Activated naive CD4-positive, alpha-beta T cell treated with Interleukin-2 at 50 U/mL for 16 hours (primary cell): ENCODE measurements at regions not wholly inside any gene's neighbourhood (a gene's known extent, or its start where the extent isn't known, plus 50 kb on each side); places are given as distances from the start of the nearest gene placed in this dataset.

Source experiments
- DNase-seq: peaks from one replicate; pipeline ENCODE4 v3.0.0-alpha.2; 2020

DNA sequence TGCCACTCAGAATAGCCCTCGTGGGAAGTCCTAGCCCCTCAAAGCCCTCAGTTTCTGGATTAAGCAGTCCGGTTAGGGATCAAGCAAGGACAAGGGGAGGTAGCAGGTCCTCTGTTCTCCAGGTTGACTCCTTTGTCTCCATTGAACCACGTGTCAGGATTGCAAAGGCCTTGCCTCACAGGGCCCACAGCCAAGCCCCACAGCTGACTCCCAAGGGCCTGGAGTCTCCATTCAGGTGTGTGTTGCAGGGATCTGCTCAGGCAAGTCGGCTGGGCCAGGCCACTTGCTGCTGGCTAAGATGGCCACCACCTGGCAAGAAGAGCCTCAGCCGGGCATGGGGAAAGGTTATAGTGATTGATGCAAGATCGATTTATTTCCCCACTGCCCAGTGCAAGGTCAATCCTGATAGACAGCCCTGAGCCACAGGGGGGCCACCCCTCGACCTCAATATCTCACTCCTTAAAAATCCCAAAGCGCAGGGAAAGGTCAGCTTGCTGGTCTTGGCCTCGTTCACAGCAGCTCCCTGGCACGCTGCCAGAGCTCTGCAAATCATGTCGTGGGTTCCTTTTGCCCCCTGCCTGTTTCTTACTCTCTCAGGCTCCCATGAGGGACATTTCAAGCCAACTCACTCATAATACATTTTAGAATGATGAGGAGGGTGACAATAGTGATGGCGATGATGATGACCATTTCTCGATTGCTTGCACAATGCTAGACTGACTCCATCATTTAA lies 75.9 kb downstream of the EDN3 start:
- no peak for DNase-seq

DNA sequence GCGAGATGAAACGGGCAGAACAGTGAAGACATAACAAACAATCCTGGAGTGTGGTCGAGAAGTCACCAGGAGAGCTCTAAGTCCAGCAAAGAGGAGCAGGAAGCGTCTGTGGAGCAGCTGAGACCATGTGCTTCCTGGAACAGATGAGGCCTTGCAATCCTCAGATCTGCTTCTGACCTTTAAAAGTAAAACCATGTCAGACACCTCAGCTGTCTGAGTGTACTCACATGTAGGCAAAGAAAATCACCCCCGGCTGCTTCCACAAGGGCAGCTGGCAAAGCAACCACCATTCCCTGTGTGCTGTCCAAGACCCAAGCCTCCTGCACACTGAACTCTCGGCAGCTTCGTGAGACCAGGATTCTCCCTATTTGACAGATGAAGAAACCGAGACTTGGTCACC lies 76.6 kb downstream of the EDN3 start:
- DNase-seq: no peak

DNA sequence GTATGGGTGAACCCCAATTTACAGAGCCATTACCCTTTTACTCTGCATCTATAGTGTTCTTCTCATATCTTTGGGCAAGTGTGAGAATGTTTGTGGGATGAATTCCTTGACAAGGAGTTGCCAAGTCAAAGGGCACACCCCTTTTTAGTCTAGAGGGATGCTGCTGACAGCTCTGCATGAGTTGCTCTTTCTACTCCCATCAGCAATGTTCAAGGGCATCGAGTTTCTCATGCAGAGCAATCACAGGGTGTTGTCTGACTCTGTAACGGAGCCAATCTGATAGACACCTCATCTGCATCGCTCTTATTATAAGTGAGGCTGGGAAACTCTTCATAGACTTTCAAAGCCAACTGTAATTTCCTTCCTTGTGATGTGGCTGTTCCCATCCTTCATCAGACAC lies 77.4 kb downstream of the EDN3 start:
- no peak for DNase-seq

DNA sequence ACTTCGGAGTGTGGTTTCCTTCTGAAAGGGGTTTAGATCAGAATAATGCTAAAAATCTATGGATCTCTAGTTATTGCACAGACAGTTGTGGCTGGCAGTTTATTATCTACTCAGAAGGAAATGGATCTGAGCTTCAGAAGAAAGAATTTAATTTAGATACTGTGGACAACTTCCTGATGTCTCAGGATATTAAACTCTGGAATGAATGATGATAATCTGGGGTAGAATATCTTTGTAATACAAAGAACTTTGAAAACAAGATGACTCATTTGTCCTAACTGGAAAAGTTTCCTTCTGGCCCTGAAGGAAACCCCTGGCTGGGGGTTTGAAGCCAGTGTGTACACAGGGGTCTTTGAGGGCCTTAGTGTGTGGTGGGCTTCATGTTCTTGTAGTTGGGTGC lies 78.0 kb downstream of the EDN3 start:
- no peak for DNase-seq

DNA sequence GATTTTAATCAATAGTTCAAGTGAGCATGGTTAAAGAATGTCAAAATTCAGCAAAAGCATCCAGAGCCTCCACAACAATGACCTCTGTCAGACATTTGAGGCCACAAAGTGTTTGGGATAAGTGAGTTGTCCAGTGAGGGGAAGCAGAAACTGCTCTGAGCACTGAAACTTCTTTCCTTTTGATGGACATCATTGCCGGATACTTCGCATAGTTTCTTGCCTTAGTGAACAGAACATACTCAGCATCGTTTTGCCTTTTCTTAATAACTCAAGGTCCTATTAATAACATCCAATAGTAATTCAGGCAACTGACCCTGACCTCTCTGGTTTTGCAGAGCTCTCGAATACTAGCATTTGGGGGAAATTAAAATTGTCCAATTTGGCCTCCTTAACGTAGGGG lies 78.6 kb downstream of the EDN3 start:
- DNase-seq: no peak

DNA sequence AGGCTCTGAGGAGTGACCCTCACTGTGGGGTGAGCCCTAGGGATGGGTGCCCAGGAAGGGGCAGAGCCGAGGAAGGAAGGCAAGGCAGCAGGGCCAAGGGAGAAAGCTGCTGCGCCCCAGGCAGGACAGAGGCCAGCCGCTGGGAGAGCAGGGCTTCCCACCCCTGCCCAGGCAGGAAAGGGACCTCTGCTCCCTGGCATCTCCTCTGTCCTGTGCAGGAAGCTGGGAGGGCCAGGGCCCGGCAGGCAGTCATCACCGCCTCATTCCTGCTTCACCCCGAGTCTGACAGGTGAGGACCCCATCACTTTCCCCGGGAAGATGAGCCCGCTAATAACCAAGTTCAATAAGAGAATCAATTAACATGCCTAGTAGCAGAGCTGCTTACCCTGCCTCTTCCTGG lies 81.3 kb downstream of the EDN3 start:
- DNase-seq: no peak

DNA sequence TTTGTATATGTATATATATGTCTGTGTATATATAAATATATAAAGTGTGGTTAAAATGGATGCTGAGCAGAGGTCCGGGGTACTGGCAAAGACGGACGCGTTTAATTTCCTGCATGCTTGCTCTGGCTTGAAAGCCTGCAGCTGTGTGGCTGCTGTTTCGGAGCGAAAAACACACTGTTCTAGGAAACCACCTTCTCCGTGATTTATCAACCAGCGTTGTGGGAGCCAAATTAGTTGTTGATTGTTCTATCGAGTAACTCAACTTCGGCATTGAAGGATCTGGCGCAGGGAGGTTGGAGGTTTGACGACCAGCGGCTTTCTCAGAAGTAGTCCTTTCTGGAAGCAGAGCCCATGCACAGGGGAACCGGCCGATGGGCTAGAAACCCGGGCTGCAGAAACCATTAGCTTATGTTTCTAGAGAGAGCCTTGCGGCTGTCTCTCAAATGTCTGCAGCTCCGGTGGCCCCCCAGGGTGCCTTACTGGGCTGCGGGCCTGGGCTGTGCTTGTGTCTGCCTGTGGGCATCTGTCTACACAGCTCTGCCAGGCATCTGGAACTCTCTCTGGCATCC lies 81.8 kb downstream of the EDN3 start:
- no peak for DNase-seq

DNA sequence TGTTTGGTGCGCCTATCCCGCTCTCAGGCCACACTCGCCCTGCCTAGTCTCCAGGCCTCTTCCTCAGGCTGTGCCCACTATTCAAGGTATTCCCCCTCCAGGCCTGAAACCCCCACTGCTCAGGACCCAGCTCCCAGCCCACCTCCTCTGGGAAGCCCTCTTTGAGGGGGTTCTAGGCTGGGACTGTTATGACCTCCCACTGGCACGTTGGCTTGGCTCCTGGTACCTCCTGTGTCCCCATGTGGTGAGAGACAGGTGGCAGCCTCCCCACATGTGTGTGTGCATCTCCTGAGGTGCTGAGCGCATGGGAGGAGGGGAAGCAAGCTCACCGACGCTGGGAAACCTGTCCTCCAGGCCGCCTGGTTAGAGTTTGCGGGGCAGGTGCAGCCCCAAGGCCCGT lies 82.5 kb downstream of the EDN3 start:
- DNase-seq: no peak

DNA sequence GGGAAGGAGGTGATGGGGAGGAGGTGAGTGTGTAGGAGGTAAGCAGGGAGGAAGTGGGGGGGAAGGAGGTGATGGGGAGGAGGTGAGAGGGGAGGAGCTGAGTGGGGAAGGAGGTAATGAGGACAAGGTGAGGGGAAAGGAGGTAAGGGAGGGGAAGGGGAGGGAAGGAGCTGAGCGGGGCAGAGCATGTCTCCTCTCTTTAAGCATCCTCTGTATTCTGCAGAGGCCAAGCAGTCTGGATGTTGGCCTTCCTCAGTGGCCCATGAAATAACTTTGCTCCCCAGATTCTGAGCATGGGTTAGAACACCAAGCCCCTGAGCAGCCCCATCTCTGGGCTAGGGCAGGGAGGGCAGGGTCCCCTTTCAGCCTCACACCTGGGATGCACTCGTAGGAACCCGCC lies 84.6 kb downstream of the EDN3 start:
- DNase-seq: no peak

DNA sequence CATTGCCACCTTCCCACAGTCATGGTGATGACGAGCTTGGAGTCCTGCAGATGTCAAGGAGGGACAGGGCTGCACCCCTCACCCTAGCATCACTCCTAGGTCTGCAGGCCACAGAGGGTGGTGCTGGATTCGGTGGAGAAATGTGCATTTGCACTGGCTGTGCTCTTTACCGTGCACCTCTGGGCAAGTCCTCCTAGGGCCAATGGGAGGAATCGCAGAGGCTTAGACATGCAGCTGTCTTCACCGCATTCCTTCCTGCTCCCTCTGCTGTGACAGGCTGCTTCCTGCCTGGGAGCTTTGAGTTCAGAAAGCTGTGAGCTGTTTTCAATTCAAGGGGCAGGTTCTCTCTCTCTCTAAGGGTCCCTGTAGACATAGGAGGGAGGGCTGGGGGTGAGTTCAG lies 85.1 kb downstream of the EDN3 start:
- no peak for DNase-seq

DNA sequence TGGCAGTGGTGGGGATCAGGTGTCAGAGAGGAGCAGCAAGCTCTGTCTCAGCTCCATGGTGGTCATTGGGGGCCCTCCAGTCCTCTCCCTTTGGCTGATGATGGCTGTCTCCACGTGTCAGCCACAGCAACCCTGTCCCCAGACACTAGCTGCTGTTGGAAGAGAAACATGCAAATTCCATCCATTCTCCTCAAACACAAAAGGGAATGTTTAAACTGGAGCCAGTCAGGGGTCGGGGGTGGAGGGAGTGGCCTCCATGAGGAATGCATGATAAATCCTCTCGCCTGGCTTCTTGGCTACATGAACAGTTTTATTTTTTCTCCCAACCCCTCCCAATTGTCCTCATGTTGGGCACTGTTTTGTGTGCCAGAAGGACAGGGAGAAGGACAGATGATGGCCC lies 86.4 kb downstream of the EDN3 start:
- no peak for DNase-seq

DNA sequence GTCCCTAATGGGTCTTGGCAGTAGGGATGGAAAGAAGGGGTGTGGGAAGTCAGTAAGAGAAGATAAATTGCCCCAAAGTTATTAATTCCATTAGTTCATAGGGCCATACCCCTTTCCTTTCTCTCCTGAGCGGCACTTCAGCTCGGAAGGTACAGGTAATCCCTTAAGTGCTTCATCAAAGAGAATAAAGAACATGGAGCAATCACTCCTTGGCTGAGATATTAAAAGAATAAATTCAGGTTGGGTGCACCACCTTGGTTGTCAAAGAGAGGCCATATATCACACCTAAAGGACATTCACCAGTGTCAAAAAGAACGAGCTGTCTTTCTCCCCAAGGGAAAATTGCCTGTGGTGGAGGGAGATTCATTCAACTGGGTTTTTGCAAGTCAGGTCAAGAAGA lies 87.5 kb downstream of the EDN3 start:
- no peak for DNase-seq

DNA sequence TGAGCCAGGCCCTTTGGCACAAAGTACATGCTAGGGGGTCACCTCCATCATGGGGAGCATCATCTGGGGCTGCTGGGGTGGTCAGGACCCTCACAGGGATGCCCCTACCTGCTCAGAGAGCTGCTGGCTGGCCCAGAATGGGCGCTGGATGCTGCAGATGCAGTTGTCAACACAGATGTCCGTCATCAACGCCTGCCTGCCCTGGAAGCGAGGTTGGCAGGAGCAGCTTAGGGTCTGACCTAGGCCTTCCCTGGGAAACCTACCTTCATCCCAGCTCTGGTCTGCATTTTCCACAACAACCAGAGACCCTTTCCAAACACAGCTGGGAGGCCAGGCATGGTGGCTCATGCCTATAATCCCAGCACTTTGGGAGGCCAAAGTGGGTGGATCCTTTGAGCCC lies 88.0 kb downstream of the EDN3 start:
- DNase-seq: no peak

DNA sequence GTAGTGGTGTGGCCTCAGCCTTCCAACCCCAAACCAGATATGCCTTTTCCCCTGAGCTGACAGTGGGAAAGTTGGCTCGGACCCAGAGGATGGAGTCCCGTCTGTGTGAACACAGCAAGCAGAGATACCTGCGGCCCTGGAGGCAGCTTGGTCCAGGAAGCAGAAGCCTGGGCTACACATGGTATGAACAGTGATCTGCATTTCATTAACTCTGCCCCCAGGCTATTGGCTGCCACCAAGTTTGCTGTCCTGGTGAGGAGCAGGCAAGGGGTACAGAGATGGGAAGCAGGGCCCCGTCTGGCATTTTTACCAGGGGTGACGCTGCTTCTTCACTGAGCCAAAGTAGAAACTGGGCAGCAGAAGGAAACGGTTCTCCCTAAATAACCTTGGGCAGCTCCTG lies 90.0 kb downstream of the EDN3 start:
- DNase-seq: no peak

DNA sequence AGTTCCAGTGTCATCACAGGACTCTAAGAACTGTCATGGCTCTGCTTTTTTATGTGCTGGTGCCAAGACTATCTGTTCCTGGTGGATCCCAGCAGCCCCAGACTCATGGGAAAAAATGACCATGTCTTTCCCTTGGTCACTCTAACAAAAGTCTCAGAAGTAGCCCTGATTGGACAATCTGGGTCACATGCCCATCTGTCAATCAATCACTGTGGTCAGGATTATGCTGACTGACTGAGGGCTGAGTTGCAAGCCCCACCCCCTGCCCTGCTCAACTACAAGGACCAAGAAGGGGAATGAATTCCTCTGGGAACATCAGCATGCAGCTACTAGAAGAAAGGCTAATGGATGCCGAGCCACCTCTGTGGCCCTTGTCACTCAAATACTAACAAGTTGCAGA lies 91.6 kb downstream of the EDN3 start:
- no peak for DNase-seq

DNA sequence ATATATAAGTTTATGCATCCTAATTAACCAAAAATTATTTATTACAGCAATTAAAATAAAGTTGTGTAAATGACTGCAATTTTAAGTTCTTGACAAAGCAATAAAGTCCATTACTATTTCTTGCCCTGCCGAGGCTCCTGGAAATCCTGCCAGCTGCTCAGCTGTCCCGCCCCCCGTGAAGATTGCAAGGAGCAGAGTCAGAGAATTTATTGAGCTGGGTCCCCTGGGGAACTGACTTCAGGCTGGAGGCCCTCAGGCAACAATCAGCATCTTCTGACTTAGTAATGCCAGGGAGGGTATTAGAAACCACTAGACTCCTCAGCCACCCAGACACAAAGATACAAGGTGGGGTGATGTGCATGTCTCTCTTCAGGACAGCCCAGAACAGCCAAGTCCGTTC lies 92.3 kb downstream of the EDN3 start:
- DNase-seq: no peak

DNA sequence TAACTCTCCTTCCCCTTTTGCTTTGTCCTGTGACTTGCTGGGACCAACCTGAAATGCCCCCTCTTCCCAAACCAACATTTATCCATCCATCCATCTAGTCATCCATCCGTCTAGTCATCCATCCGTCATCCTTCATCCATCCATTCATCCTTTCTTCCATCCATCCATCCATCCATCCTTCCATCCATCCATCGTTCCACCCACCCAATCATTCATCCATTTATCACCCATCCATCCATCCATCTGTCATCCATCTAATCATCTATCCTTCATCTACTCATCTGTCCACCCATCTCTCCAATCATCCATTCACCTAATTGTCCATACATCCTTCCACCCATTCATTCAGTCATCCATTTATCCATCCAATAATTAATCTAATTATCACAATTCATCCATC lies 92.7 kb downstream of the EDN3 start:
- DNase-seq: no peak

DNA sequence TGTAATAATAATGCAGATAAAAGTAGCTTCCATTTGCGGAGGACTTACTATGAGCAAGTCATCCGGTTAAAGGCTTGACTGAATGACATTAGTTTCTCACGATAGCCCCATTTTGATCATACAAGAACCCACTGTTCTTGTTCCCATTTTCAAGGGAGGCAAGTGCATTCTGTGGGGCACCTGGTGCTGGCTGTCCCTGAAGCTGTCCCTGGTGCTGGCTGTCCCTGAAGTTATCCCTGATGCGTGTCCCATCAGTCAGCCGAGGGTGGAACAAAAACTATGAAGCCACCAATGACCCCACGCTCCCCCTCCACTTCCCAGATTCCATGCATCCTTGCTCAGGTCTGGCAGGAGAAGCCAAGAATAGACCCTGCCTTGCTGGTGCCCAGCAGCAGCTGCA lies 95.3 kb downstream of the EDN3 start:
- no peak for DNase-seq

DNA sequence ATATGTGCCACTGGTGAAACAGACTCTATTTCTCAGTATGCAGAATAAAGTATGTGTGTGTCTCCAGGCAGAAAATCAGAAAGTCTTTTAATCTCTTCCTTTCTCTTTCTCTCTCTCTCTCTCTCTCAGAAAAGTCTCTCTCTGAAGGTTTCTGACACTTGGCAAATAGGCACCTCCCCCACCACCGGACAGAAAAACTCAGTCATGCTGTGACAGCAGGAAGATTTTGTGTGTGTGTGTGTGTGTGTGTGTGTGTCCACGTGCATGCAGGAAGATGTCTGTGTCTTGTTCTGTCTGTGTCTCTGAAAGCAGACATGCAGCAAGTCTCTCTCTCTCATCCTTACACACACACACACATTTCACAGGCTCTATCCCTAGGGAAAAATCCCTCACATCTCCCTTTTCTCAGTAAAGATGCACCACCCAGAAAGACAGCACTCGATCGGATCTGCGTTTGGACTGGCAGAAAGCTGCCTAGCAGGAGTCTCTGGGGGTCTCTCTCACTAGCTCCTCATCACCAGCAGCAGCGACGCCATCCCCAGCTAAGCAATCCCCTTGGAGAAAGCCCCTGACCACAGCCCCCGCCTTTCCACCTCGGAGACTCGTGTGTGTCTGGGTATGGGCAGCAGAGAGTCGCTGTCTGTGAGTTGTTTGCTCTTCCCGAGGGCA lies 98.3 kb downstream of the EDN3 start:
- DNase-seq: no peak

DNA sequence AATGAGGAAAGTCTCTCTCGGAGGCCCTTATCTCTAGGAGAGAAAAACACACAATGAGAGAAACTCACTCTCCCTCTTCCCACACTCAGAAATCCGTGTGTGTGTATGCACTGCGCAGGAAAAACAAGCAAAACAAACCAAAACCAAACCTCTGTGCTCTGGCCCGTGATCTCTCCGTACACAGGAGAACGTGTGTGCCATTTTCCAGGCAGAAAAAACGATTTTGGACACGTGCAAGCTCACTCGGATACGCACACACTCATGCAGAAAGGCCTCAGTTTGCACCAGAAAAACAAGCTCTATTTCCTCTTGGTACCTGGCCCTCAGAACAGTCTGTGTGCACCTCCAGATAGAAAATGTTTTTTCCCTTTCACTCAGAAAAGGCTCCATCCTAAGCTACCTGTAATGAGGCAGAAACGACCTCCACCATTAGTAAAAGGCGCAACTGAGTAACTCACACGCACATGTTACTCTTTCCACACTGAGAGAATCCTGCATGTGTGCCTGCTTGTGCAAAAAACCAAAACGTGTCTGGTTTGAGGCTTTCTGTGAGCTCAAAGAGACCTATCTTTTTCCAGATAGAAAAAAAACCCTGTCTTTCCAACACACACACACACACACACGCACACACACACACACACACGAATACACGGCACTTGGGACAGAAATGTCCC lies 99.2 kb downstream of the EDN3 start:
- no peak for DNase-seq

DNA sequence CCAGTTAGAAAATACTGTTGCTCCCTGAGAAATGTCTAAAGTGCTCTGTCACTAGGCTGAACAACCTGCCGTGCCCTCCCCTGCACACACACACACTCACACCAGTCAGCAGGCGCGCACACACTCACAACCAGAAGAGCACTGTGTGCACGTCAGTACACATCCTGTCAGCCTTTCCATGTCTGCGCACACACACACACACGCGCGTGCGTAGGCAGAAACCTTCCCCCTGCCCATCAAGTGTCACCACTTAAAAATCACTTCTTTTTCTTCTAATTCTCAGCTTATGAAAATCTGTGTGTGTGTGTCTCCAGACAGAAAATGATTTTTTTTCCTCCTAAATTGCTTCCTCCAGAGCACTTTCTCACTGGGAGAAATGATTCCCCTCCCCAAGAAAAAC lies 100.3 kb downstream of the EDN3 start:
- DNase-seq: peak; percentile 14

DNA sequence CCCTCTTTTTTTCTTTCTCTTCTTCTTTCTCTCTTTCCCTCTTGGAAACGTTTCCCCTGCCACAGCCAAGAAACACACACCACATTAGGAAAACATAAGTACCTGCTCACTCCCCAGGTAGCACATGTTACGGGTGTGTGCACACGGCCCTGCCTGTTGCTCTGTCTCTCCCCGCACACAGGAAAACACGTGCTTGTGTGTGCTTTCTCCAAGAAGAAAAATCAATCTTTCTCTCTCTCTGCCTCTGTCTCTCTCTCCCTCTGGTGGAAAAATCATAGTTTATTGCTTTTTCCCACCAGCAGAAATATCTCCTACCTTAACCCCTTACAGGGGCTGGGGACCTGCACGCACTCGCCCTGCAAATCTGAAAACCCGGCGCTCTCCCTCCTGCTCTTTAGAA lies 102.3 kb downstream of the EDN3 start:
- DNase-seq: no peak

DNA sequence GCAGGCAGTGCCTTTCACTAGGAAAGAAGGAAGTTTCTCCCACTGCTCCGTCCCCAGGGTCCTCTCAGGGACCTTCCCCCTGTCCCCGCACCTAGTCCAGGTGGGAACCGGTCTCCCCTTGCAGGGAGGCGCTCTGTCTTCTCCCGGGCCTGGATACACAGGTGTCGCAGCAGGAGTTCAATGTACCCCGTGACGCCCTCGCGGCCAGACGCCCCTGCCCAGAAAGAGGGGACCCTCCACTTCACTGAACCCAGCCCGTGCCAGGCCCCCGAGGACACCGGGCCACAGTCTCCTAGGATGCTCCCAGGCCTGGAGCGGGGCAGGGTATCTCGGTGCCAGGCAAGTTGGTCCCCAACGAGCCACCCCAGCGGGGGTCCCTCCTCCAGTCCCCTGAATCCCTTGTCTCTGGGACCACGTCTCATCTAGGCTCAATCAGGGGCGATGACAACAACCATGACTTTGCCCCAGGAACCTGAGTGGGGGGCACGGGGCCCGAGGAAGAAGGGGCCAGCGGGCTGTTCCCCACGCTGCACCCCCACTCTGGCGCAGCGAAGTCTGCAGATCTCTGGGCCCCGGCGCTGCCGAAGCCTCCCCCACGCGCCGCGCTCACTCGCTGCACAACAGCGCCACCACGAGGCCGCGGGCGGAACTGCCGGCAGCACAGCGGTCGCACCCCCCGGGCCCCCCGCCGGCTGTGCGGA lies 103.0 kb downstream of the EDN3 start:
- peak; percentile 75 for DNase-seq

DNA sequence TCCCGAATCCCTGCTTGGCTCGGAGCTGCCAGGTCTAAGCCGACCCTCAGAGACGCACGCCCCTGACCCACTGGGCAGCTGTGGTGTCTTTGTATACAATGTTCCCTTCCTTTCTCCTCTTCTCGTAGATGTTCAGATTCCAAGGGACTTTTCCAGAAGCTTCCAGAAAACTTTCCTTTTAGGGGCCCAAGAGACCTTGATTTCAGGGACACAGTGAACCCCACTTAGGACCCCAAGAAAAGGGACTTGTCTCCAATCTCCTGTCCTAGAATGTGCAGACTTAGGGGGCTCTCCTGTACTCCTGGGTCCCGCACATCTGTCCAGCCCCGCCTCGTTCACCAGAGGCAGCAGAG lies 103.5 kb downstream of the EDN3 start:
- no peak for DNase-seq
